ENCODE measurements at regions not wholly inside any gene's neighbourhood (a gene's known extent, or its start where the extent isn't known, plus 50 kb on each side); places are given as distances from the start of the nearest gene placed in this dataset.

DNA sequence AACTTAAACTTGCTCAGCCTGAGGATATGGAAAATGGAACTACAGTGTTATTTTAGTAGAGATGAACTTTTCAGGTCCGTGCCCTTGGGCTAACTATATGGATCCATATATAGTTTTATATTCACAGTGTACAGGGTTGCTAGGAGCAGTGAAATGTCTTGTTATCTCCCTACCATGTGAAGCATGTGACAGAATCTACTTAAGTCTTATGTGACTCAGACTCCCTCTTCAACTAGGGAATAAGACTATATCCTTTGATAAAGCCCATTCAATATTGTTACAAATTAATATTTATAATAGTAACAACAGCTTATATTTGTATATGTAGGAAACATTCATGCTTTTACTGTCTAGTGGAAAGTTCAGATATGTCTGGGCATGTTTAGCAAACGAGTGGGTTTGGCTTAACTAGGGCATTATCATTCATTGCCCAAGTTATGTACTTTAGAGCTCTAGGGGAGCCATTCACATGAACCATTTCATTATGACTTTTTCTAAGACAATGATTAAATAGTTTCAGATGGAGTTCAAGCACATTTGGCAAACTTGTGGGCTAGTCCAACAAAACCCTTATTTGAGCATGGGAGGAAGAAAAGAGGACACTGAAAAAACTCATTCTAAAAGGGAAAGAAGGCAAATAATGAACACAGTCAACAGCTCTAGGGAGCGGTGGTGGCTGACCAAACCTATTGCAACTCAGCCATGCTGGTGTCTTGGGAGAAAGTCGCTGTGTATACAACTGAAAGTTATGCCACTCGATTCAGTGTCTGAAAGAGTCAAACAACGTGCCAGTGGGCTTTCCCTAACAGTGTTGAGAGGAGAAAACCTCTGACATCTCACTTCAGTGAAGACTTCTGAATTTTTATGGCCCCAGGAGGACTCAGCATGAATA is 305.9 kb upstream of the G2E3 start:
- TF ChIP-seq EZH2phosphoT487 (IDR thresholded peaks at IDR 0.05; ENCODE audit: low read depth): no peak
- TF ChIP-seq, protein P1, sequence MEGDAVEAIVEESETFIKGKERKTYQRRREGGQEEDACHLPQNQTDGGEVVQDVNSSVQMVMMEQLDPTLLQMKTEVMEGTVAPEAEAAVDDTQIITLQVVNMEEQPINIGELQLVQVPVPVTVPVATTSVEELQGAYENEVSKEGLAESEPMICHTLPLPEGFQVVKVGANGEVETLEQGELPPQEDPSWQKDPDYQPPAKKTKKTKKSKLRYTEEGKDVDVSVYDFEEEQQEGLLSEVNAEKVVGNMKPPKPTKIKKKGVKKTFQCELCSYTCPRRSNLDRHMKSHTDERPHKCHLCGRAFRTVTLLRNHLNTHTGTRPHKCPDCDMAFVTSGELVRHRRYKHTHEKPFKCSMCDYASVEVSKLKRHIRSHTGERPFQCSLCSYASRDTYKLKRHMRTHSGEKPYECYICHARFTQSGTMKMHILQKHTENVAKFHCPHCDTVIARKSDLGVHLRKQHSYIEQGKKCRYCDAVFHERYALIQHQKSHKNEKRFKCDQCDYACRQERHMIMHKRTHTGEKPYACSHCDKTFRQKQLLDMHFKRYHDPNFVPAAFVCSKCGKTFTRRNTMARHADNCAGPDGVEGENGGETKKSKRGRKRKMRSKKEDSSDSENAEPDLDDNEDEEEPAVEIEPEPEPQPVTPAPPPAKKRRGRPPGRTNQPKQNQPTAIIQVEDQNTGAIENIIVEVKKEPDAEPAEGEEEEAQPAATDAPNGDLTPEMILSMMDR (IDR thresholded peaks at IDR 0.05; ENCODE audit: low read depth, low read length): no peak
- no peaks in the 10 kb centered on the region for H3K79me2 ChIP-seq (ENCODE audit: low read length)
- no peaks in the 10 kb centered on the region for H4K20me1 ChIP-seq (ENCODE audit: insufficient read depth, low read length)
- no peaks in the 10 kb centered on the region for H3K27me3 ChIP-seq (ENCODE audit: low read depth, low read length)
- no peaks in the 10 kb centered on the region for H3K4me1 ChIP-seq (ENCODE audit: low read length)
- H3K9ac ChIP-seq (ENCODE audit: low read length): no peak overlapping the region
- no peak overlapping the region for H3K4me2 ChIP-seq (ENCODE audit: low read length)
- H3K36me3 ChIP-seq (replicated peaks; ENCODE audit: low read depth, low read length): no peaks in the 10 kb centered on the region
- H3K4me3 ChIP-seq (ENCODE audit: low read length): no peak overlapping the region
- H2AFZ ChIP-seq (ENCODE audit: low read depth, low read length): no peak overlapping the region
- no peaks in the 10 kb centered on the region for H3K9me3 ChIP-seq (ENCODE audit: insufficient read depth, low read length)
- no peak overlapping the region for H3K27ac ChIP-seq (ENCODE audit: low read length)

DNA sequence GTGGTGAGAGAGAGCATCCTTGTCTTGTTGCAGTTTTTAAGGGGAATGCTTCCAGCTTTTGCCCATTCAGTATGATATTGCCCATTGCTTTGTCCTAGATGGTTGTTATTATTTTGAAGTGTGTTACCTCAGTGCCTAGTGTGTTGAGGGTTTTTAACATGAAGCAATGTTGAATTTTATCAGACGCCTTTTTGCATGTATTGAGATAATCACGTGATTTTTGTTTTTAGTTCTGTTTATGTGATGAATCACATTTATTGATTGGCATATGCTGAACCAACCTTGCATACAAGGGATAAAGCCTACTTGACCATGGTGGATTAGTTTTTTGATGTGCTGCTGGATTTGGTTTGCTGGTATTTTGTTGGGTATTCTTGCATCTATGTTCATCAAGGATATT is 302.3 kb upstream of the G2E3 start:
- Histone ChIP-seq H2AFZ (ENCODE audit: low read depth, low read length) (no peak overlapping the region), H3K4me2 (ENCODE audit: low read length) (no peak overlapping the region), H3K36me3 (replicated peaks; ENCODE audit: low read depth, low read length) (no peaks in the 10 kb centered on the region), H3K4me1 (ENCODE audit: low read length) (no peaks in the 10 kb centered on the region), H3K9me3 (ENCODE audit: insufficient read depth, low read length) (no peaks in the 10 kb centered on the region), H3K27ac (ENCODE audit: low read length) (no peak overlapping the region), H4K20me1 (ENCODE audit: insufficient read depth, low read length) (no peaks in the 10 kb centered on the region), H3K79me2 (ENCODE audit: low read length) (no peaks in the 10 kb centered on the region), H3K27me3 (ENCODE audit: low read depth, low read length) (no peaks in the 10 kb centered on the region), H3K9ac (ENCODE audit: low read length) (no peak overlapping the region), H3K4me3 (ENCODE audit: low read length) (no peak overlapping the region)
- TF ChIP-seq, protein P1 (IDR thresholded peaks at IDR 0.05; ENCODE audit: low read depth, low read length): no peak
- TF ChIP-seq EZH2phosphoT487 (IDR thresholded peaks at IDR 0.05; ENCODE audit: low read depth): no peak

DNA sequence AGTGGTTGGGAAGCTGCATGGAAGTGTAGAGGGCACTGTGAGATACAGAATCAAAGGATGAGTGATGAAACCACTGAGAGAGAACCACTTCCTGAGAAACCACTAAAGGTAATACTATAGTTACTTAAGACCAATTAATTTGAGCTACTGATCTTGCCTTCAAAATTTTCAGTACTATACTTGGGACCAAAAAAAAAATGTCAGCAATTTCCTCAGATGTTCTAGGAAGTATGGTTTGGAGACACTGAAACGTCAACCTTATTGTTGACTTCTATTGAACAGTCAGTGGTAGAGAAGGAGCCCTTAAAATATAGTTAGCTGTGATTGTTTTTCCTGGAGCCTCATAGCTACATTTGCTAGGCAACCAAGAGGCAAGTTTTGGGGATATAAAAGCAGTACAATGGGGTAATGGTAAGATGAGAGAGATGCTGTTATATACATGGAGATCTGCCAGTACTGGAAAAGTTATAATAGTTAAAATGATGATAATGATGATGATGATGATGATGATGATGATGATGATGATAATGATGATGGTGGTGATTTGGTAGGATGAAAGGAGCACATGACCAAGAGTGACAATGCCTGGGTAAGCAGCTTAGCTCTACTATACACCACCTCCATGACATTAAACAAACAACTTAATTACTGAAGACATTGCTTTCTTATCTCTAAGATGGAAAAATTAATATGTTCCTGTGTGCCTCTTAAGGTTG is 300.9 kb upstream of the G2E3 start:
- H3K9me3 ChIP-seq (ENCODE audit: insufficient read depth, low read length): no peaks in the 10 kb centered on the region
- H2AFZ ChIP-seq (ENCODE audit: low read depth, low read length): no peak overlapping the region
- no peak overlapping the region for H3K4me3 ChIP-seq (ENCODE audit: low read length)
- no peaks in the 10 kb centered on the region for H3K4me1 ChIP-seq (ENCODE audit: low read length)
- TF ChIP-seq, protein P1 (IDR thresholded peaks at IDR 0.05; ENCODE audit: low read depth, low read length): no peak
- TF ChIP-seq EZH2phosphoT487 (IDR thresholded peaks at IDR 0.05; ENCODE audit: low read depth): no peak
- H4K20me1 ChIP-seq (ENCODE audit: insufficient read depth, low read length): no peaks in the 10 kb centered on the region
- no peaks in the 10 kb centered on the region for H3K79me2 ChIP-seq (ENCODE audit: low read length)
- no peaks in the 10 kb centered on the region for H3K27me3 ChIP-seq (ENCODE audit: low read depth, low read length)
- H3K36me3 ChIP-seq (replicated peaks; ENCODE audit: low read depth, low read length): no peaks in the 10 kb centered on the region
- H3K9ac ChIP-seq (ENCODE audit: low read length): no peak overlapping the region
- no peak overlapping the region for H3K4me2 ChIP-seq (ENCODE audit: low read length)
- no peak overlapping the region for H3K27ac ChIP-seq (ENCODE audit: low read length)

Measured in OCI-LY3 (cell line).